PC-3 (cell line): ENCODE measurements at regions not wholly inside any gene's neighbourhood (a gene's known extent, or its start where the extent isn't known, plus 50 kb on each side); places are given as distances from the start of the nearest gene placed in this dataset.

Experiments
- ATAC-seq: fragments of 200-7000 bp; cut with Tn5 transposase; 2 replicates; pipeline ENCODE4 v1.9.1; 2020; ENCODE audit warnings: mild to moderate bottlenecking, moderate library complexity
- BruUV-seq: library from RNA; stranded (reverse); fragments of 400-500 nt; replicated peaks from 2 replicates; lab custom pipeline; 2021; lab: Mats Ljungman, UMichigan
- CTCF ChIA-PET: fragments of 300-600 bp; sonication (Branson Sonifier 250); formaldehyde crosslinking; loops from one replicate; lab custom pipeline; 2022; ENCODE audit warnings: antibody characterized with exemption; lab: Charles Lee
- POLR2A ChIA-PET: fragments of 300-600 bp; sonication (Branson Sonifier 250); formaldehyde crosslinking; loops from one replicate; lab custom pipeline; 2022; ENCODE audit warnings: antibody characterized with exemption; ENCODE audit not compliant: unreplicated experiment; lab: Charles Lee
- DNase-seq: peaks from one replicate; pipeline ENCODE4 v3.0.0-alpha.2; 2015
- H2AFZ ChIP-seq: fragments of 300-600 bp; sonication (generic); 2 replicates; pipeline ENCODE4 v1.6.0; 2016; ENCODE audit warnings: antibody characterized with exemption, low read length
- H3F3A ChIP-seq: fragments of 300-600 bp; sonication (generic); one replicate; pipeline ENCODE4 v1.6.0; 2017; ENCODE audit warnings: antibody characterized with exemption, low read length, control low read depth, mild to moderate bottlenecking; ENCODE audit not compliant: unreplicated experiment
- H3K27ac ChIP-seq: fragments of 300-600 bp; sonication (generic); 2 replicates; pipeline ENCODE4 v1.5.1; 2016; ENCODE audit warnings: mild to moderate bottlenecking, low read length
- H3K27me3 ChIP-seq: fragments of 300-600 bp; sonication (generic); 2 replicates; pipeline ENCODE4 v1.6.1; 2016; ENCODE audit warnings: low read length, mixed read lengths
- H3K36me3 ChIP-seq: fragments of 300-600 bp; sonication (generic); 2 replicates; pipeline ENCODE4 v1.6.1; 2016; ENCODE audit warnings: low read depth, mixed run types, low read length, mixed read lengths
- H3K4me1 ChIP-seq: fragments of 300-600 bp; sonication (generic); 2 replicates; pipeline ENCODE4 v1.5.1; 2016; ENCODE audit warnings: low read length; ENCODE audit not compliant: insufficient read depth
- H3K4me2 ChIP-seq: fragments of 300-600 bp; sonication (generic); 2 replicates; pipeline ENCODE4 v1.6.0; 2016; ENCODE audit warnings: low read length
- H3K4me3 ChIP-seq: fragments of 300-600 bp; sonication (generic); 2 replicates; pipeline ENCODE4 v1.5.1; 2016; ENCODE audit warnings: mild to moderate bottlenecking, low read length, mixed read lengths
- H3K79me2 ChIP-seq: fragments of 300-600 bp; sonication (generic); 2 replicates; pipeline ENCODE4 v1.6.1; 2017; ENCODE audit warnings: low read length, mixed read lengths
- H3K9ac ChIP-seq: fragments of 300-600 bp; sonication (generic); 2 replicates; pipeline ENCODE4 v1.6.0; 2016; ENCODE audit warnings: mild to moderate bottlenecking, low read length
- H3K9me2 ChIP-seq: fragments of 300-600 bp; sonication (generic); replicated peaks from 2 replicates; pipeline ENCODE4 v1.6.1; 2016; ENCODE audit warnings: mixed run types, low read length, mixed read lengths
- H3K9me3 ChIP-seq: fragments of 300-600 bp; sonication (generic); 2 replicates; pipeline ENCODE4 v1.6.1; 2016; ENCODE audit warnings: low read length, mixed read lengths
- H4K20me1 ChIP-seq: fragments of 300-600 bp; sonication (generic); 2 replicates; pipeline ENCODE4 v1.6.1; 2016; ENCODE audit warnings: low read length, mixed read lengths
- EZH2 ChIP-seq: fragments of 300-600 bp; sonication (generic); IDR thresholded peaks from one replicate; pipeline ENCODE4 v1.6.1; 2017; ENCODE audit warnings: antibody characterized with exemption, mild to moderate bottlenecking, low read length; ENCODE audit not compliant: unreplicated experiment
- EZH2phosphoT487 ChIP-seq: fragments of 300-600 bp; sonication (generic); IDR thresholded peaks from 2 replicates; pipeline ENCODE4 v1.6.1; 2018; ENCODE audit warnings: mild to moderate bottlenecking, antibody characterized with exemption, low read length, borderline replicate concordance
- intact Hi-C: fragments of 100-400 bp; cut with micrococcal nuclease; formaldehyde crosslinking; loops from 2 replicates; pipeline ENCODE4 v1.9.0; 2023
- TF ChIP-seq, protein P1 (sequence below): fragments of 300-600 bp; sonication (generic); conservative IDR thresholded peaks from 2 replicates; pipeline ENCODE4 v1.5.1; 2017; ENCODE audit warnings: antibody characterized with exemption, low read depth, mild to moderate bottlenecking, low read length

DNA sequence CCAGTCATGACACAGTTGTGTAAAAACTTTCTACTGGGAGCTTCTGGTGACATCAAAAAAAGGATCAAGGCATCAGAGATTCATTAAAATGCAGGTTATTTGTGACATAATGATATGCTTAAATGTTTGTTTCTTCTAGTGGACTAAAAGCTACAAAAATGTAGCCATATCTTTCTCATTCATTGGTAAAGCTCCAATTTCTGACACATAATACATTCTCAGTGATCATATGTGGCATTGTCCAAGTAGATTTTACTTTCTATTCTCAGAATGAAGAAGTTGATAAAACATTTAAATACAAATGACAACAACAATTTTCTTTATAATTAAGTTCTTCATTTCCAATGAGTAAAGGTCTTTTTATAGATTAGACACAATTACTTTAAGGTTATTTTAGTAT lies 71.0 kb upstream of the ARHGEF26 start:
- no peak for ATAC-seq
- Histone ChIP-seq H3K4me3 (no peak overlapping the region), H3K27ac (no peak overlapping the region), H3K9me3 (no peaks in the 10 kb centered on the region), H2AFZ (no peak overlapping the region), H3K9ac (no peak overlapping the region), H3F3A (no peaks in the 10 kb centered on the region), H3K4me1 (no peaks in the 10 kb centered on the region), H3K27me3 (no peaks in the 10 kb centered on the region), H3K4me2 (no peak overlapping the region), H3K9me2 (no peaks in the 10 kb centered on the region), H4K20me1 (no peaks in the 10 kb centered on the region), H3K79me2 (no peaks in the 10 kb centered on the region), H3K36me3 (no peaks in the 10 kb centered on the region)
- no peak for TF ChIP-seq EZH2phosphoT487
- intact Hi-C loops, result no loop called here
- DNase-seq, result no peak
- ChIA-PET POLR2A (no interaction called here), CTCF (no interaction called here)
- BruUV-seq, result no TSS peak

DNA sequence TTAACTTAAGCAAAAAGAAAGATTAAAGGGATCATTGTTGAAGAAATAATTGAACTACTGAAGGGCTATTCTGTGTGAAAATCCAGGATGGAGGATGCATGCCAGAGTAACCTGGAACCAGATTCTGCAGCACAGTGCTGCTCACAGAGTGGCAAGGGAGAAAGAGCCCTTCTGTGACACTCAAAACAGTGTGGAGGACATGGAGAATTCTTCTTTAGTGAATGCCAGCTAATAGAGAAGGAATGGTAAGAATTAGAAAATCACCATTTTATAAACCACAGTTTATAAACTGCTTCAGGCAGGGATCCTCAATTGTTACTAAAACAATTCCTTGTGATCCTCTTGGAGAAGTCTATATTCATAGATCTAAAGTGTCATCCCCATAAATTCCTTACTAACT lies 70.4 kb upstream of the ARHGEF26 start:
- no peak for TF ChIP-seq EZH2
- TF ChIP-seq, protein P1, sequence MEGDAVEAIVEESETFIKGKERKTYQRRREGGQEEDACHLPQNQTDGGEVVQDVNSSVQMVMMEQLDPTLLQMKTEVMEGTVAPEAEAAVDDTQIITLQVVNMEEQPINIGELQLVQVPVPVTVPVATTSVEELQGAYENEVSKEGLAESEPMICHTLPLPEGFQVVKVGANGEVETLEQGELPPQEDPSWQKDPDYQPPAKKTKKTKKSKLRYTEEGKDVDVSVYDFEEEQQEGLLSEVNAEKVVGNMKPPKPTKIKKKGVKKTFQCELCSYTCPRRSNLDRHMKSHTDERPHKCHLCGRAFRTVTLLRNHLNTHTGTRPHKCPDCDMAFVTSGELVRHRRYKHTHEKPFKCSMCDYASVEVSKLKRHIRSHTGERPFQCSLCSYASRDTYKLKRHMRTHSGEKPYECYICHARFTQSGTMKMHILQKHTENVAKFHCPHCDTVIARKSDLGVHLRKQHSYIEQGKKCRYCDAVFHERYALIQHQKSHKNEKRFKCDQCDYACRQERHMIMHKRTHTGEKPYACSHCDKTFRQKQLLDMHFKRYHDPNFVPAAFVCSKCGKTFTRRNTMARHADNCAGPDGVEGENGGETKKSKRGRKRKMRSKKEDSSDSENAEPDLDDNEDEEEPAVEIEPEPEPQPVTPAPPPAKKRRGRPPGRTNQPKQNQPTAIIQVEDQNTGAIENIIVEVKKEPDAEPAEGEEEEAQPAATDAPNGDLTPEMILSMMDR, result no peak
- no peak for TF ChIP-seq EZH2phosphoT487
- no peaks in the 10 kb centered on the region for H4K20me1 ChIP-seq
- no peaks in the 10 kb centered on the region for H3K36me3 ChIP-seq
- ChIA-PET POLR2A (no interaction called here), CTCF (no interaction called here)
- H3K27ac ChIP-seq, result no peak overlapping the region
- intact Hi-C loops, result no loop called here
- H3F3A ChIP-seq, result no peaks in the 10 kb centered on the region
- no TSS peak for BruUV-seq
- H3K4me3 ChIP-seq, result no peak overlapping the region
- DNase-seq, result no peak
- no peaks in the 10 kb centered on the region for H3K27me3 ChIP-seq
- H3K9ac ChIP-seq, result no peak overlapping the region
- no peak overlapping the region for H3K4me2 ChIP-seq
- H3K4me1 ChIP-seq, result no peaks in the 10 kb centered on the region
- H2AFZ ChIP-seq, result no peak overlapping the region
- H3K9me3 ChIP-seq, result no peaks in the 10 kb centered on the region
- ATAC-seq, result no peak
- no peaks in the 10 kb centered on the region for H3K79me2 ChIP-seq
- H3K9me2 ChIP-seq, result no peaks in the 10 kb centered on the region

DNA sequence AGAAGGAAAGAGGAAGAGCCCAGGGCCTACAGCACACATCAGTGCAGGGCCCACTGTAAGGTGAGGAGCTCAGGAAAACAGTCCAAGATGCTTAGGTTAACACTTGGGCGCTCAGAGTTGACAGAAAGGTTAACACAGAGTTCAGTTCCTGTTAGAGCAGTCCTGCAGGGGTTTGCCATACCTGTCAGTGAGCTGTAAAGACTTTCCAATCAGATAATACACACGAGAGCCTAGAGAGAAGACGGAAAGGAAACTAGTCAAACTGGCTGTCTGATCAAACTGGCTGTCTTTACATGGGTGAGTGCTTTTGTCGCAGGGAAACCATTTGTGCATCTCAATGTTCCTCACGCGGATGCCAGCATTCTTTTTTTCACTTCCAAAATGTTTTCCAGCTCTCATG lies 61.4 kb upstream of the ARHGEF26 start:
- TF ChIP-seq EZH2 (no peak), EZH2phosphoT487 (no peak)
- TF ChIP-seq, protein P1, result no peak
- POLR2A ChIA-PET, result no interaction called here
- no peak overlapping the region for H3K9ac ChIP-seq
- H3K9me2 ChIP-seq, result no peaks in the 10 kb centered on the region
- H2AFZ ChIP-seq, result no peak overlapping the region
- no peak; the same call in 1 of the 2 replicates for ATAC-seq
- no peak overlapping the region for H3K4me2 ChIP-seq
- intact Hi-C loops, result no loop called here
- no peaks in the 10 kb centered on the region for H3K27me3 ChIP-seq
- no peaks in the 10 kb centered on the region for H3K4me1 ChIP-seq
- no peak overlapping the region for H3K27ac ChIP-seq
- no TSS peak for BruUV-seq
- DNase-seq, result peak; percentile 13
- no peaks in the 10 kb centered on the region for H3K36me3 ChIP-seq
- no peaks in the 10 kb centered on the region for H3K9me3 ChIP-seq
- CTCF ChIA-PET, result no interaction called here
- H3K4me3 ChIP-seq, result no peak overlapping the region
- no peaks in the 10 kb centered on the region for H3K79me2 ChIP-seq
- H3F3A ChIP-seq, result no peaks in the 10 kb centered on the region
- no peaks in the 10 kb centered on the region for H4K20me1 ChIP-seq
